NCI-H1417 (cell line): ENCODE measurements at regions not wholly inside any gene's neighbourhood (a gene's known extent, or its start where the extent isn't known, plus 50 kb on each side); places are given as distances from the start of the nearest gene placed in this dataset.

ENCODE experiments used
- DNase-seq, 3 experiments: peaks; one replicate each; lab custom pipeline; 2025; lab: John Stamatoyannopoulos, UW

GRCh38 chr13:55234311-55234710, 1906.4 kb upstream of the PRR20A start:
- DNase-seq = no peak

DNA sequence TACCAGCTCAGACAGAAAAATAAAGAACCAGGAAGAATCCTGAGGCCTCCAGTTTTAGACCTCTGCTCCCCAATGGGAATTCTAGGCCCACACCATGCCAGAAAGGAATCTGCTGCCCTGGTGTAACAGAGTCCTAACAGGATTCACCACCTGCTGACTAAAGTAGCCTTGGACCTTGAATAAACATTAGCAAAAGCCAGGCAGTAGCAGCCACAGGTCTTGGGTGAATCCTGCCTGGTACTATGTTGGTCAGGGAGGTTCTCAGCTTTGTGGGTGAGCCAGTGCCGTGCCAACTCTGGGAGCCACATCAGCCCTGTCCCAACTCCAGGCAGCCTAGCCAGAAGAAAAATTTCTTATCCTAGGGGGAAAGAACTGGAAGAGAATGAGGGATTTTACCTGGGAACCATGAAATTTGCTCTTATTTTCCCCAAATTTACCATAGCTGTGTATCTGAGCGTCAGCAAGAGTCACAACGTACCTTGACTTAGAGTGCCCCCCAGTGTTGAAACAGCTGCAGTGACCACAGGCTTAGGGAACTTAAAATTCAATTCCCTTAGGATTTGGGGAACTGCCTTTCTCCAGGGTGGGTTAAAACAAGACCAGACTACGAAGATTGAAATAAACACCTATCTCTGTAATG, 1895.6 kb upstream of the PRR20A start:
- peak in 2 of 3 experiments; percentile 40 to 66 for DNase-seq

GRCh38 chr13:55255236-55255635, 1885.5 kb upstream of the PRR20A start:
- DNase-seq = no peak

GRCh38 chr13:55263045-55263444, 1877.7 kb upstream of the PRR20A start:
- DNase-seq = no peak

DNA sequence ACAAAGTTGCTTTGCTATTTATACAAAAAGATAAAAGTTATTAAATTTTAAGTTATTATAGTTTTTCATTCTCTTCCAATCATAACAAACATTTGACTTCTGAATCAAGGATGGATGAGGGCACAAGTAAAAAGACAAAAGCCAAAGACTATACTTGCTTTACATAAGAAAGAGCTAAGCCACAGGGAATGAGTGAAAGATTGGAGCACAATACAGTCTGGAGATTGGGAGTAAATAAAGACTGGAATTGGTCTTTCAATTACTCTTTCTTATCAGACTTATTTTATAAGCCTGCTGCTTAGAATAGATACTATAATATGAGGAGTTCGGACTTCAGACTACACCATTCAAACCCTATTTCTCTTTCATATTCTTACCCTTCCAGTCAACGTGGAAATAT, 1874.1 kb upstream of the PRR20A start:
- no peak for DNase-seq

GRCh38 chr13:55298201-55298600, 1842.5 kb upstream of the PRR20A start:
- DNase-seq = no peak

- no peak for DNase-seq
Observed at GRCh38 chr13:55302568-55302967, 1838.2 kb upstream of the PRR20A start.

DNA sequence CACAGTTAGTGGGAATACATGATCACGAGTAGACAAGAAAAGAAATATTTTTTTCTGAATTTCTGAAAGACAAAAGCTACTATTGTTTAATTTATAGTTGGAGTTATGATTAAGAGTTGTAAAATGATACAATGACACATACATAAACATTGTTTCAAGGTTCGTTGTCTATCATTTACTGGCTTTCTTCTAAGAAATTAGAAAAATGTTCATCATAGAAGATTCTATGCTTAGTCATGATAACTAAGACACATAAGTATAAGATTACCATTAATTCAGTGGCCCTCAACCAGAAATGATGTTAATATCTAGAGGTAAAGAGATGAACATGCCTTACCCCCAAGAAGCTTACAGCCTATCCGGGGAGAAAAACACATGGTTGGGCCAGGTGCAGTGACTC, 1832.8 kb upstream of the PRR20A start:
- no peak for DNase-seq

- DNase-seq = no peak
Observed at GRCh38 chr13:55341891-55342290, 1798.8 kb upstream of the PRR20A start.

GRCh38 chr13:55345224-55345623, 1795.5 kb upstream of the PRR20A start:
- peak in 1 of 3 experiments; percentile 40 for DNase-seq

- no peak for DNase-seq
Observed at GRCh38 chr13:55347528-55347927, 1793.2 kb upstream of the PRR20A start.

DNA sequence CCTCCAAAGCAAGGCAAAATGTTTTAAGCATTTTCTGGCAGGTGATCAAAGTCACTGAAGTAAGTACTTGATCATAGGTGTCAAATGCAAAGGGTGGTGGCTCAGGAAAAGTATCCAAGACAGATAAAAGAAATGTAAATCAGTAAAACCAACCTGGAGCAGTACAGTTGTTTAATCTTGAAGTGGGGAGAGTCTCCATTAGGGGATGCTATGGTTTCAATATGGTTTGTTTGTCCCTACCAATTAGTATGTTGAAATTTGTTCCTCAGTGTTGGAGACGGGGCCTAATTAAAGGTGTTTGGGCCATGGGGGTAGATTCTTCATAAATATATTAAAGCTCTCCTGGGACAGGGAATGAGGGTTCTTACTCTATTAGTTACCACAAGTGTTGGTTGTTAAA, 1781.7 kb upstream of the PRR20A start:
- peak in 1 of 3 experiments; percentile 41 for DNase-seq

DNA sequence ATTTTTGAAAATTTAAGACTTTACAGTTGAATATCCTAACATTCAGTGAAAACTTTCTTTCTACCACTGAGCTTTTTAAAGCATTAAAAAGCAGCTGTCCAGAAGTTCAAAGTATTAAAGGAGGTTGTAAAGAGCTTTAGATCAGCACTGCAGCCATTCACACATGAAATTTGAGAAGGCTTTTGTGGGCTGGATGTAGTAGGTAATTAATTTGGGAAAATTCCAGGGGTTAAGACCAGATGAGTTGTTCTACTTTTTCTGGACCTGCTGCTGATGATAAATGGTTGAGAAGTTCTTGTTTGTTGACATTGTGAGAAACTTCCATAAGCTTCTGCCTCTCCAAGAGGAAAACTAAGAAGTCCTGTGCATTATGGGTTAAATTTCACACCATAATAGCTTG, 1779.6 kb upstream of the PRR20A start:
- DNase-seq = no peak

DNA sequence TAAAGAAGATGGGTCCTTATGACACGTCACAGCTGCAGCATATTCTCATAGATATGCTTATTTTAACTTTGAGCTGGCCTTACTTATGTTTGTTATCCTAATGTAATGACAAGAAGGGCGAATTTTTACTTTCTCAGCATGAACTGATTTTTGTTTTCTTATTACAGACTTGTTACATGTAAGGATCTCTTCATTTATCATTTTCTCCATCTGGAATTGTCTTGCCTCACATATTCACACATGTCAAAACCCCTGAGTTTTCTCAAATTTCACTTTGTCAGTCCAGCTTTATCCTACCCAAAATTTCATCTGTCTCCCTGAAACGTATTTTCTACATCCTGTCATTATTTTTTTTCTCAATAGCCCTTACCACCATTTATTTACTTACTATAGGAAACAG, 1774.0 kb upstream of the PRR20A start:
- DNase-seq = no peak

DNA sequence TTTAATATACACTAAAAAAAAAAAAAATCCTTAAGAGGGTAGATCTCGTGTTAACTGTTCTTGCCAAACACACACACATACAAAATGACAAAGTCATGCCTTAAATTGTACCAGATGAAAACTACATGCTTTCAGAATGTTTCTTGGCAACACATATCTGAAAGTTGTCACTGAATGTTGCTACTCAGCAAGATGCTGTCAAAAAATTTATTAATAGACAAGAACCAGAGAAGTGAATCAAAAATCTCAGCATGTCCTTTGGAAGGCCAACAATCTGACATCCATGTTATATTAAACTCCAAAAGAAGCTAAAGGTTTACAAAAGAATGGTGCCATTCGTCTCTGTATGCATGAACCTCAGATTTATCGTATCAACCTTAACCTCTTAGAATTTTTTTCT, 1746.2 kb upstream of the PRR20A start:
- no peak for DNase-seq

- no peak for DNase-seq
Observed at GRCh38 chr13:55402870-55403269, 1737.8 kb upstream of the PRR20A start.

GRCh38 chr13:55403887-55404487, 1736.7 kb upstream of the PRR20A start:
- DNase-seq = no peak

GRCh38 chr13:55410398-55411330, 1730.1 kb upstream of the PRR20A start:
- DNase-seq = peak in 1 of 3 experiments; percentile 38

GRCh38 chr13:55418095-55418494, 1722.6 kb upstream of the PRR20A start:
- no peak for DNase-seq

- DNase-seq = no peak
Observed at GRCh38 chr13:55432814-55433213, 1707.9 kb upstream of the PRR20A start.

- DNase-seq = peak in 1 of 3 experiments; percentile 42
Observed at GRCh38 chr13:55437162-55437561, 1703.6 kb upstream of the PRR20A start.

DNA sequence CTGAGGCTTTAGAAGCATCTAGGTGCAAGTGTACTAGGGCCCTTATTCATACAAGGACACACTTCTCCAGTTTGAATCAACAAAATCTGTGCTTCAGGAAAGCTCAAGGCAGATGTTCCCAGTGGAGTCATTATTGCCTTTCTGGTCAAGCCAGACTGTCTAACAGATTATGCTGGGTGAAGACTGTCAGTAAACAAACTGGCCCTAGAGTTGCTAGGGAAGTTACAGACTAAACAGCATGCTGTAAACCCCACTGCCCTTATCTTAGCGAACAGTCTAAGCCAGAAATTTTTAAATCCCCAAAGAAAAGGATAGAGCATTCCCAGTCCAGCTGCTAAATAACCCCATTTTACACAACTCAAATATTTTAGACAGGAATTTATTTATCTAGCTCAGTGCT, 1701.3 kb upstream of the PRR20A start:
- DNase-seq = peak in 1 of 3 experiments; percentile 40
